ENCODE measurements at regions not wholly inside any gene's neighbourhood (a gene's known extent, or its start where the extent isn't known, plus 50 kb on each side); places are given as distances from the start of the nearest gene placed in this dataset.

- H3K4me3 ChIP-seq (ENCODE audit: control insufficient read depth, low read depth, low read length), result no peak overlapping the region
- TF ChIP-seq CTCF (conservative IDR thresholded peaks at IDR 0.05; ENCODE audit: control insufficient read depth, insufficient read depth, low read depth, low read length), result no peak
- peak; percentile 59 for DNase-seq (ENCODE audit: low read depth)
Observed at GRCh38 chr6:14537030-14537429, 419.5 kb downstream of the CD83 start.

- TF ChIP-seq CTCF (conservative IDR thresholded peaks at IDR 0.05; ENCODE audit: control insufficient read depth, insufficient read depth, low read depth, low read length), result no peak
- DNase-seq (ENCODE audit: low read depth), result peak; percentile 76
- H3K4me3 ChIP-seq (ENCODE audit: control insufficient read depth, low read depth, low read length), result no peak overlapping the region
Observed at GRCh38 chr6:14540276-14540675, 422.7 kb downstream of the CD83 start.

GRCh38 chr6:14540810-14541540 lies 423.4 kb downstream of the CD83 start:
- H3K4me3 ChIP-seq (ENCODE audit: control insufficient read depth, low read depth, low read length), result no peak overlapping the region
- no peak for DNase-seq (ENCODE audit: low read depth)
- no peak for TF ChIP-seq CTCF (conservative IDR thresholded peaks at IDR 0.05; ENCODE audit: control insufficient read depth, insufficient read depth, low read depth, low read length)

GRCh38 chr6:14542670-14543366 lies 425.2 kb downstream of the CD83 start:
- no peak for TF ChIP-seq CTCF (conservative IDR thresholded peaks at IDR 0.05; ENCODE audit: control insufficient read depth, insufficient read depth, low read depth, low read length)
- DNase-seq (ENCODE audit: low read depth), result peak; percentile 95
- H3K4me3 ChIP-seq (ENCODE audit: control insufficient read depth, low read depth, low read length), result no peak overlapping the region

GRCh38 chr6:14543971-14544585 lies 426.5 kb downstream of the CD83 start:
- no peak overlapping the region for H3K4me3 ChIP-seq (ENCODE audit: control insufficient read depth, low read depth, low read length)
- DNase-seq (ENCODE audit: low read depth), result no peak
- TF ChIP-seq CTCF (conservative IDR thresholded peaks at IDR 0.05; ENCODE audit: control insufficient read depth, insufficient read depth, low read depth, low read length), result no peak

GRCh38 chr6:14544666-14545065 lies 427.1 kb downstream of the CD83 start:
- TF ChIP-seq CTCF (conservative IDR thresholded peaks at IDR 0.05; ENCODE audit: control insufficient read depth, insufficient read depth, low read depth, low read length), result no peak
- DNase-seq (ENCODE audit: low read depth), result no peak
- H3K4me3 ChIP-seq (ENCODE audit: control insufficient read depth, low read depth, low read length), result no peak overlapping the region

Measured in fibroblast of mammary gland (primary cell).